Stimulated activated CD8-positive, alpha-beta memory T cell treated with anti-CD3 and anti-CD28 coated beads, Interleukin-15, amount 100 ng/mL, for 4 hours (primary cell): ENCODE measurements at regions not wholly inside any gene's neighbourhood (a gene's known extent, or its start where the extent isn't known, plus 50 kb on each side); places are given as distances from the start of the nearest gene placed in this dataset.
"Not testable (repeated sequence)": the region's sequence is repeated elsewhere in the genome, so short reads cannot be mapped to it uniquely, and the experiment has no call there.

Experiments
- DNase-seq, 2 donors: peaks; one replicate each; pipeline ENCODE4 v3.0.0-alpha.2; 2020; ENCODE audit warnings: low read depth in 2 of 2

DNA sequence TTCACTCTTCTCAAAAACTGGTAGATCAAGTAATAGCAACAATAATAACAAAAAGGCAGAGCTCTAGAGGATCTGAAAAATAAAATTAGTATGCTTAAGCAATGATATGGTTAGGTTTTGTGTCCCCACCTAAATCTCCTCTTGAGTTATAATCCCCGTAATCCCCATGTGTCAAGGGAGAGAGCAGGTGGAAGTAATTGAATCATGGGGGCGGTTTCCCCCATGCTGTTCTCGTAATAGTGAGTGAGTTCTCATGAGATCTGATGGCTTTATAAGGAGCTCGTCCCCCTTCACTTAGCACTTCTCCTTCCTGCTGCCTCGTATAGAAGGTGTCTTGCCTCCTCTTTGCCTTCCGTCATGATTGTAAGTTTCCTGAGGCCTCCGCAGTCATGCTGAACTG lies 60.2 kb upstream of the ABHD2 start:
- DNase-seq, result no peak

DNA sequence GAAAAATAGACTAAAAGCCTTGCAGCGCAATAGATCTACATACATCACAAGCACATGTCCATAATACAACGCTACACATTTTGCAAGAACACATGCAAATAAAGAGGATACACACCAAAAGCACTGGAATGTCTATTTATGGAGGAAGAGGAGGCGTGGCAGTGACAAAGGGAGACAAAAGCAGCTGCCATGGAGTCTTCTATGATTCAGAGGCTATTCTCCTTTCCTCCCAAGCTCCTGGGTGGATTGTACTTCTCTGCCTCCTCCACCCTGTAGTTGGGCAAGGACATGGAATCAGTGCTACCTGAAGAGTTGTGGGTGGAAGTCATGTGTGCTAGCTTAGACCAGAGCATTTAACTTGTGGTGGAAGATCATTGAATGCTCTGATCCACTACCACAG lies 57.9 kb upstream of the ABHD2 start:
- no peak for DNase-seq

DNA sequence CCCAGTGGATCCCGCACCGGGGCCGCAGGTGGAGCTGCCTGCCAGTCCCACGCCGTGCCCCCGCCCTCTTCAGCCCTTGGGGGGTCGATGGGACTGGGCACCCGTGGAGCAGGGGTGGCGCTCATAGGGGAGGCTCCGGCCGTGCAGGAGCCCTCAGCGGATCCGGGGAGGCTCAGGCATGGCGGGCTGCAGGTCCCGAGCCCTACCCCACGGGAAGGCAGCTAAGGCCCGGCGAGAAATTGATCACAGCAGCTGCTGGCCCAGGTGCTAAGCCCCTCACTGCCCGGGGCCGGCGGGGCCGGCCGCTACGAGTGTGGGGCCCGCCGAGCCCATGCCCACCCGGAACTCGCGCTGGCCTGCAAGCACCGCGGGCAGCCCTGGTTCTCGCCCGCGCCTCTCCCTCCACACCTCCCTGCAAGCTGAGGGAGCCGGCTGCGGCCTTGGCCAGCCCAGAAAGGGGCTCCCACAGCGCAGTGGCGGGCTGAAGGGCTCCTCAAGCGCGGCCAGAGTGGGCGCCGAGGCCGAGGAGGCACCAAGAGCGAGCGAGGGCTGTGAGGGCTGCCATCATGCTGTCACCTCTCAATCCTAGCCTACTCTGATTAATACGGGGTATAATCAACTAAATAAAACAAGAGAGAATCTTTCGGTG lies 56.5 kb upstream of the ABHD2 start:
- not testable (repeated sequence) for DNase-seq

DNA sequence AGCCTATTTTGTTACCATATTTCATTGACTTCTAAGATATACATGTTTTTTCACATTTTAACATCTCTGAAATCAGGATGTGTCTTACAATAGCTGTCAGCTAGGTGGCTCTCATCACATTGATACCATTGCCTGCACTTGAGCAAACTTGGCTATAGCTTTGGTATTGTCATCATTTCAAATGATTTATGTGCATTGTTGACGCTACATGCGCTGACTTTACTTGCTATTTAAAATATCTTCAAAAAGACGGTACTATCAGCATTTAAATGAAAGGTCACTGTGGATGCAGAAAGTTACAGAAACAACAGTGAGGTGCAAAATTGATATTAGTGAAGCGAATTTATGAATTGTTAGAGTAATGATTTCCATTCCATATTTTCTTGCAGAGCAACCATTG lies 54.0 kb upstream of the ABHD2 start:
- DNase-seq, result no peak

DNA sequence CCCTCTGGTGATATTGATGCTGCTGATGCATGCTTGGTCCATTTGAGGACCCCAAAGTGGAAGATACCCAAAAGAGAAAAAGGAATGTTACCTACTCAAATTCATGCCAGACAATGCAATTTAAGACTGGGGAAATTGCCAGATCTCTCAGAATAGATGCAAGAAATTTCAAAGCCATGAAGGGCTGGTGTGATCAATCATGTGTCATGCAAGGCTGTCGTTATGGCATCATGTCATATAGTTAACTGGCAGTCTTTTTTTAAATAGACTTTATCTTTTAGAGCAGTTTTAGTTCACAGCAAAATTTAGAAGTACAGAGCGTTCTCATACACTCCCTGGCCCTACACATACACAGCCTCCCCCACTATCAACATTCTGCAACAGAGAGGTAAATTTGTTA lies 53.1 kb upstream of the ABHD2 start:
- DNase-seq, result no peak

DNA sequence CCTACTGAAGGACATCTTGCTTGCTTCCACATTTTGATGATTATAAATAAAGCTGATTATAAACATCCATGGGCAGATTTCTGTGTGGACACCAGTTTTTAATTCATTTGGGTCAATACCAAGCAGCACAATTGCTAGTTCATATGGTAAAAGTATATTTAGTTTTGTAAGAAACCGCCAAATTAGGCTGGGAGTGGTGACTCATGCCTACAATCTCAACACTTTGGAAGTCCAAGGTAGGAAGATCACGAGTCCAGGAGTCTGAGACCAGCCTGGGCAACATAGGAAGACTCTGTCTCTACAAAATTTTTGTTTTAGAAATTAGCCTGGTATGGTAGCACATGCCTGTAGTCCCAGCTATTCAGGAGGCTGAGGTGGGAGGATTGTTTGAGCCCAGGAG lies 52.6 kb upstream of the ABHD2 start:
- no peak for DNase-seq

DNA sequence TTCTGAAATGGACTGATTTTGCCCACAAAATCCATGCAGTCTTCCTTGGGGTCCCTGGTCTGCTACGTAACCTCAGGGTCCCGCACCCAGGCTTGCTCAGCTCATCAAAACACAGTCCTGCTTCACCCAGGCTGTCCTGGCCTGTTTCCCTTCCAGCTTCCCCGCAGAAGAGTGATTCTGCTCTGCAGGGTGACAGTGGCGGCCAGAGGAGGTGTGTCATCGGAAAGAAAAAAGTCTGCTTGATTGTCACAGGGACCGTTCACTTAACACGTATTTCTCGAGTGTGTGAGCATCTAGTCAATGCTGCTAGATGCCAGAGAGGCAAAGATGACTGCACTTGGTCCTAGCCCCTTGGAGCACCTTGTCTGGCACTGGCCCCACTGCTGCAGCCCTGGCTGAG lies 50.1 kb upstream of the ABHD2 start:
- no peak for DNase-seq
